HCT116 (cell line): ENCODE measurements at regions not wholly inside any gene's neighbourhood (a gene's known extent, or its start where the extent isn't known, plus 50 kb on each side); places are given as distances from the start of the nearest gene placed in this dataset.

Experiments used
- ATAC-seq: fragments of 200-7000 bp; cut with Tn5 transposase; 2 replicates; pipeline ENCODE4 v1.9.1; 2020; ENCODE audit warnings: mild to moderate bottlenecking, moderate library complexity
- BruUV-seq: library from RNA; stranded (reverse); fragments of 400-500 nt; replicated peaks from 2 replicates; lab custom pipeline; 2021; lab: Mats Ljungman, UMichigan
- CTCF ChIA-PET: fragments of 300-600 bp; sonication (Branson Sonifier 250); formaldehyde crosslinking; loops from one replicate; lab custom pipeline; 2021; ENCODE audit warnings: antibody characterized with exemption; lab: Charles Lee
- POLR2A ChIA-PET: fragments of 300-600, 350-600 bp; sonication (Branson Sonifier 250); formaldehyde crosslinking; loops from one replicate; lab custom pipeline; 2021; ENCODE audit warnings: antibody characterized with exemption; lab: Charles Lee
- RAD21 ChIA-PET, 2 experiments: fragments of 300-600 bp; sonication (Branson Sonifier 250); formaldehyde crosslinking; loops; one replicate each; lab custom pipeline; 2023; ENCODE audit warnings: low total read pairs in 2 of 2; ENCODE audit not compliant: uncharacterized antibody in 2 of 2, unreplicated experiment in 2 of 2, low non-redundant PET in 1 of 2; lab: Charles Lee
- DNase-seq: peaks from one replicate; pipeline ENCODE4 v3.0.0-alpha.2; 2010; ENCODE audit warnings: low read depth, low spot score
- H2AFZ ChIP-seq: fragments of 200-600 bp; shearing (Covaris generic), sonication (generic); 2 replicates; pipeline ENCODE4 v1.6.1; 2017; ENCODE audit warnings: low read depth, mixed run types, mixed read lengths, antibody characterized with exemption, low read length; ENCODE audit not compliant: poor library complexity, severe bottlenecking
- H3K27ac ChIP-seq: 2 replicates; pipeline ENCODE4 v1.5.1; 2012; ENCODE audit warnings: low read depth, low read length
- H3K27me3 ChIP-seq: fragments of 200-600 bp; sonication (generic); 2 replicates; pipeline ENCODE4 v1.6.1; 2016; ENCODE audit warnings: mixed run types, low read length, mixed read lengths; ENCODE audit not compliant: insufficient read depth
- H3K36me3 ChIP-seq, 2 experiments: fragments of 200-500 bp in 1 of 2; fragments of 200-600 bp in 1 of 2; sonication (Bioruptor generic) in 1 of 2; sonication (generic) in 1 of 2; 2 replicates each; pipeline versions ENCODE4 v1.5.1 to v1.6.1; 2014 to 2016; ENCODE audit warnings: low read length in 2 of 2, inconsistent platforms in 1 of 2, mixed read lengths in 1 of 2, mixed run types in 1 of 2; ENCODE audit not compliant: insufficient read depth in 2 of 2, control insufficient read depth in 1 of 2
- H3K4me1 ChIP-seq, 2 experiments: fragments of 200-600 bp in 1 of 2; sonication (generic) in 1 of 2; 2 replicates each; pipeline versions ENCODE4 v1.5.1 to v1.6.1; 2012 to 2017; ENCODE audit warnings: low read length in 2 of 2, inconsistent platforms in 1 of 2, mild to moderate bottlenecking in 1 of 2, mixed read lengths in 1 of 2, mixed run types in 1 of 2, moderate library complexity in 1 of 2; ENCODE audit not compliant: insufficient read depth in 2 of 2, control insufficient read depth in 1 of 2
- H3K4me2 ChIP-seq: fragments of 200-600 bp; sonication (generic); 2 replicates; pipeline ENCODE4 v1.6.1; 2017; ENCODE audit warnings: mixed run types, low read length, mixed read lengths
- H3K4me3 ChIP-seq, 2 experiments: fragments of 200-600 bp in 1 of 2; sonication (generic) in 1 of 2; replicated peaks in 1 of 2; 2 replicates each; pipeline ENCODE4 v1.5.1; 2011 to 2016; ENCODE audit warnings: low read length in 2 of 2, control low read depth in 1 of 2, low read depth in 1 of 2, mild to moderate bottlenecking in 1 of 2, mixed read lengths in 1 of 2, mixed run types in 1 of 2
- H3K79me2 ChIP-seq: fragments of 200-600 bp; sonication (generic); 2 replicates; pipeline ENCODE4 v1.6.1; 2017; ENCODE audit warnings: mild to moderate bottlenecking, mixed run types, low read length, moderate library complexity, mixed read lengths; ENCODE audit not compliant: insufficient read depth
- H3K9ac ChIP-seq: fragments of 200-600 bp; sonication (generic); 2 replicates; pipeline ENCODE4 v1.6.1; 2016; ENCODE audit warnings: low read length, mixed read lengths
- H3K9me2 ChIP-seq: fragments of 200-600 bp; sonication (generic), shearing (Covaris generic); 2 replicates; pipeline ENCODE4 v1.6.1; 2017; ENCODE audit warnings: mixed run types, mild to moderate bottlenecking, moderate library complexity; ENCODE audit not compliant: insufficient read depth
- H3K9me3 ChIP-seq, 2 experiments: fragments of 200-500 bp in 1 of 2; fragments of 200-600 bp in 1 of 2; sonication (Bioruptor generic) in 1 of 2; sonication (generic) in 1 of 2; 2 replicates each; pipeline ENCODE4 v1.6.1; 2014 to 2017; ENCODE audit warnings: low read length in 2 of 2, mixed read lengths in 2 of 2, inconsistent platforms in 1 of 2, low read depth in 1 of 2, mild to moderate bottlenecking in 1 of 2, mixed run types in 1 of 2, moderate library complexity in 1 of 2; ENCODE audit not compliant: control insufficient read depth in 1 of 2, insufficient read depth in 1 of 2
- H4K20me1 ChIP-seq: fragments of 200-600 bp; sonication (generic), shearing (Covaris generic); 2 replicates; pipeline ENCODE4 v1.6.1; 2017; ENCODE audit warnings: mixed run types, mild to moderate bottlenecking, moderate library complexity; ENCODE audit not compliant: insufficient read depth
- CBX3 ChIP-seq: IDR thresholded peaks from 2 replicates; pipeline ENCODE4 v1.6.1; 2012; ENCODE audit warnings: low read depth
- CEBPB ChIP-seq: IDR thresholded peaks from 2 replicates; pipeline ENCODE4 v1.6.1; 2012; ENCODE audit warnings: low read depth
- EGR1 ChIP-seq: IDR thresholded peaks from 2 replicates; pipeline ENCODE4 v1.6.1; 2012; ENCODE audit warnings: low read depth
- ELF1 ChIP-seq: IDR thresholded peaks from 2 replicates; pipeline ENCODE4 v1.6.1; 2012; ENCODE audit warnings: low read depth, borderline replicate concordance
- EZH2 ChIP-seq: fragments of 200-600 bp; sonication (generic); IDR thresholded peaks from 2 replicates; pipeline ENCODE4 v1.6.1; 2017; ENCODE audit warnings: antibody characterized with exemption, mixed run types
- EZH2phosphoT487 ChIP-seq: fragments of 200-600 bp; IDR thresholded peaks from 2 replicates; pipeline ENCODE4 v1.6.1; 2018; ENCODE audit warnings: antibody characterized with exemption, borderline replicate concordance
- FOSL1 ChIP-seq: IDR thresholded peaks from 2 replicates; pipeline ENCODE4 v1.6.1; 2012; ENCODE audit warnings: low read depth
- JUND ChIP-seq: IDR thresholded peaks from 2 replicates; pipeline ENCODE4 v1.6.1; 2012
- POLR2A ChIP-seq: IDR thresholded peaks from 2 replicates; pipeline ENCODE4 v1.7.0; 2011; ENCODE audit warnings: borderline replicate concordance; ENCODE audit not compliant: insufficient read depth, insufficient read length; ENCODE audit errors: extremely low read depth
- POLR2AphosphoS5 ChIP-seq: IDR thresholded peaks from 2 replicates; pipeline ENCODE4 v1.6.1; 2011; ENCODE audit warnings: mild to moderate bottlenecking, low read depth, low read length, moderate library complexity
- RAD21 ChIP-seq: IDR thresholded peaks from 2 replicates; pipeline ENCODE4 v1.6.1; 2012; ENCODE audit warnings: low read depth, mild to moderate bottlenecking
- SIN3A ChIP-seq: IDR thresholded peaks from 2 replicates; pipeline ENCODE4 v1.6.1; 2012; ENCODE audit warnings: low read depth
- SRF ChIP-seq: IDR thresholded peaks from 2 replicates; pipeline ENCODE4 v1.6.1; 2012; ENCODE audit warnings: low read depth
- TCF7L2 ChIP-seq: IDR thresholded peaks from 2 replicates; pipeline ENCODE4 v1.7.0; 2011; ENCODE audit warnings: borderline replicate concordance, inconsistent platforms; ENCODE audit not compliant: insufficient read depth, insufficient read length; ENCODE audit errors: extremely low read depth
- YY1 ChIP-seq: IDR thresholded peaks from 2 replicates; pipeline ENCODE4 v1.6.1; 2011; ENCODE audit warnings: low read length, low read depth, moderate library complexity, mild to moderate bottlenecking; ENCODE audit not compliant: insufficient replicate concordance; ENCODE audit errors: extremely low read depth
- ZNF274 ChIP-seq: fragments of 200-500 bp; sonication (Bioruptor generic); IDR thresholded peaks from 2 replicates; pipeline ENCODE4 v1.6.1; 2014; ENCODE audit warnings: mild to moderate bottlenecking, low read depth, low read length, inconsistent platforms
- intact Hi-C: fragments of 100-400 bp; cut with micrococcal nuclease; formaldehyde crosslinking; loops from 2 replicates; pipeline ENCODE4 v1.10.0; 2022
- TF ChIP-seq, protein P1 (sequence below), 3 experiments: fragments of 200-600 bp in 1 of 3; sonication (generic) in 1 of 3; IDR thresholded peaks in 2 of 3; conservative IDR thresholded peaks in 1 of 3; 2 replicates each; pipeline ENCODE4 v1.5.1; 2012 to 2017; ENCODE audit warnings: low read depth in 2 of 3, low read length in 2 of 3, antibody characterized with exemption in 1 of 3, borderline replicate concordance in 1 of 3, control low read depth in 1 of 3, mild to moderate bottlenecking in 1 of 3, mixed read lengths in 1 of 3, mixed run types in 1 of 3, moderate library complexity in 1 of 3; ENCODE audit not compliant: insufficient read depth in 1 of 3
- TF ChIP-seq, protein P2 (sequence below): IDR thresholded peaks from 2 replicates; pipeline ENCODE4 v1.6.1; 2012
- TF ChIP-seq, protein P3 (sequence below): IDR thresholded peaks from 2 replicates; pipeline ENCODE4 v1.6.1; 2011; ENCODE audit warnings: mild to moderate bottlenecking, low read length, moderate library complexity; ENCODE audit not compliant: insufficient replicate concordance; ENCODE audit errors: extremely low read depth
- TF ChIP-seq, protein P4 (sequence below): IDR thresholded peaks from 2 replicates; pipeline ENCODE4 v1.6.1; 2012

DNA sequence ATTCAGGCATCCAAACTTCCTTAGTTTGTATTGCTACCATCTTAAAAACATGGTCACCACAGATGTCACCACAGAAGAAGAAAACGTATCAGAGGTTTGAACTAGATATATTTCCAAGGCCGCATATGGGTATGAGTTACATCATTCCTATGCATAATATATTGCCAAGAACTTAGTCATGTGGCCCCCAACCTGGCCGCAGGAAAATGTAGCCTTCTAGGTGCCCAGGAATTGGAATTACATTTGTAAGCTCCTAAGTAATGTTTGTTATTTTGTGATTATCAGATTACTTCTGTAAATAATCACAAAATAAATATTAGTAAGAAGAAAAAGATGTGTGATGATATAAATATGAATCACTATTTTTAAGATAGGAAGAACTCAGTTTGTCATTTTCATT is 351.4 kb downstream of the ISL1 start (continued):
- no peak for TF ChIP-seq FOSL1
- TF ChIP-seq EGR1: no peak
- TF ChIP-seq CEBPB: no peak
- no peak for TF ChIP-seq CBX3
- TF ChIP-seq, protein P1, sequence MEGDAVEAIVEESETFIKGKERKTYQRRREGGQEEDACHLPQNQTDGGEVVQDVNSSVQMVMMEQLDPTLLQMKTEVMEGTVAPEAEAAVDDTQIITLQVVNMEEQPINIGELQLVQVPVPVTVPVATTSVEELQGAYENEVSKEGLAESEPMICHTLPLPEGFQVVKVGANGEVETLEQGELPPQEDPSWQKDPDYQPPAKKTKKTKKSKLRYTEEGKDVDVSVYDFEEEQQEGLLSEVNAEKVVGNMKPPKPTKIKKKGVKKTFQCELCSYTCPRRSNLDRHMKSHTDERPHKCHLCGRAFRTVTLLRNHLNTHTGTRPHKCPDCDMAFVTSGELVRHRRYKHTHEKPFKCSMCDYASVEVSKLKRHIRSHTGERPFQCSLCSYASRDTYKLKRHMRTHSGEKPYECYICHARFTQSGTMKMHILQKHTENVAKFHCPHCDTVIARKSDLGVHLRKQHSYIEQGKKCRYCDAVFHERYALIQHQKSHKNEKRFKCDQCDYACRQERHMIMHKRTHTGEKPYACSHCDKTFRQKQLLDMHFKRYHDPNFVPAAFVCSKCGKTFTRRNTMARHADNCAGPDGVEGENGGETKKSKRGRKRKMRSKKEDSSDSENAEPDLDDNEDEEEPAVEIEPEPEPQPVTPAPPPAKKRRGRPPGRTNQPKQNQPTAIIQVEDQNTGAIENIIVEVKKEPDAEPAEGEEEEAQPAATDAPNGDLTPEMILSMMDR (IDR thresholded peaks at IDR 0.05 in 2 of 3, conservative IDR thresholded peaks at IDR 0.05 in 1 of 3; ENCODE audit: borderline replicate concordance in 1 of 3, insufficient read depth in 1 of 3, low read depth in 2 of 3, low read length in 2 of 3): no peak
- TF ChIP-seq ZNF274: no peak
- TF ChIP-seq RAD21: no peak
- TF ChIP-seq EZH2: no peak
- TF ChIP-seq SIN3A: no peak
- TF ChIP-seq TCF7L2: no peak
- no peak for TF ChIP-seq POLR2AphosphoS5
- no peak for TF ChIP-seq ELF1

DNA sequence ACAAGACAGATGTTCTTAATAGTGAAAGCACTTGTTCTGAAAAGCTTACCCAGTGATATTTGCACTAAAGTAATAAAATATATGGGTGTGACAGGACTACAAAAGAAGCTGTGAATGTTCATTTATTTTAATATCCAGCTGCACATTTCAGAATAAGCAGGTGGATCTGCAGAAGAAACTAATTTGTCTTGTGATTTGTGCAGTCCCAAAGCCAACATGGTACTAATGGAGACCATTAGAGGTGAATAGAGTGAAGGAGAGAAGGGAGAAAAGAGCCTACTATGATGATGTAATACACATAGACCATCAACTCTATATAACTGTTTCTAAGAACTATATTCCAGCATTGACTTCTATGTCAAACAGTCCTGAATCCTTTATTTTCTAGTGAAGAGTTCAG is 362.8 kb downstream of the ISL1 start:
- Histone ChIP-seq H3K27ac (no peak overlapping the region), H3K4me3 (no peak overlapping the region), H3K36me3 (no peaks in the 10 kb centered on the region), H3K4me1 (no peaks in the 10 kb centered on the region), H3K9me3 (no peaks in the 10 kb centered on the region), H3K9me2 (no peaks in the 10 kb centered on the region), H3K9ac (no peak overlapping the region), H2AFZ (no peak overlapping the region), H3K27me3 (no peaks in the 10 kb centered on the region), H3K4me2 (no peak overlapping the region), H3K79me2 (no peaks in the 10 kb centered on the region), H4K20me1 (no peaks in the 10 kb centered on the region)
- POLR2A ChIA-PET: no interaction called here
- CTCF ChIA-PET: no interaction called here
- DNase-seq (no peak), ATAC-seq (no peak)
- intact Hi-C loops: no loop called here
- BruUV-seq: no TSS peak
- RAD21 ChIA-PET: no interaction called here
- TF ChIP-seq, protein P2, sequence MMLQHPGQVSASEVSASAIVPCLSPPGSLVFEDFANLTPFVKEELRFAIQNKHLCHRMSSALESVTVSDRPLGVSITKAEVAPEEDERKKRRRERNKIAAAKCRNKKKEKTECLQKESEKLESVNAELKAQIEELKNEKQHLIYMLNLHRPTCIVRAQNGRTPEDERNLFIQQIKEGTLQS: no peak
- no peak for TF ChIP-seq RAD21
- no peak for TF ChIP-seq EZH2phosphoT487
- no peak for TF ChIP-seq ELF1
- no peak for TF ChIP-seq POLR2A
- TF ChIP-seq, protein P3, sequence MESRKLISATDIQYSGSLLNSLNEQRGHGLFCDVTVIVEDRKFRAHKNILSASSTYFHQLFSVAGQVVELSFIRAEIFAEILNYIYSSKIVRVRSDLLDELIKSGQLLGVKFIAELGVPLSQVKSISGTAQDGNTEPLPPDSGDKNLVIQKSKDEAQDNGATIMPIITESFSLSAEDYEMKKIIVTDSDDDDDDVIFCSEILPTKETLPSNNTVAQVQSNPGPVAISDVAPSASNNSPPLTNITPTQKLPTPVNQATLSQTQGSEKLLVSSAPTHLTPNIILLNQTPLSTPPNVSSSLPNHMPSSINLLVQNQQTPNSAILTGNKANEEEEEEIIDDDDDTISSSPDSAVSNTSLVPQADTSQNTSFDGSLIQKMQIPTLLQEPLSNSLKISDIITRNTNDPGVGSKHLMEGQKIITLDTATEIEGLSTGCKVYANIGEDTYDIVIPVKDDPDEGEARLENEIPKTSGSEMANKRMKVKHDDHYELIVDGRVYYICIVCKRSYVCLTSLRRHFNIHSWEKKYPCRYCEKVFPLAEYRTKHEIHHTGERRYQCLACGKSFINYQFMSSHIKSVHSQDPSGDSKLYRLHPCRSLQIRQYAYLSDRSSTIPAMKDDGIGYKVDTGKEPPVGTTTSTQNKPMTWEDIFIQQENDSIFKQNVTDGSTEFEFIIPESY: no peak
- no peak for TF ChIP-seq TCF7L2
- TF ChIP-seq SIN3A: no peak
- no peak for TF ChIP-seq JUND
- TF ChIP-seq, protein P4, sequence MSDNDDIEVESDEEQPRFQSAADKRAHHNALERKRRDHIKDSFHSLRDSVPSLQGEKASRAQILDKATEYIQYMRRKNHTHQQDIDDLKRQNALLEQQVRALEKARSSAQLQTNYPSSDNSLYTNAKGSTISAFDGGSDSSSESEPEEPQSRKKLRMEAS: no peak
- TF ChIP-seq EGR1: no peak
- TF ChIP-seq YY1: no peak
- TF ChIP-seq SRF: no peak
- no peak for TF ChIP-seq CBX3
